Subcutaneous abdominal adipose tissue (tissue), 5 donors: ENCODE measurements at regions not wholly inside any gene's neighbourhood (a gene's known extent, or its start where the extent isn't known, plus 50 kb on each side); places are given as distances from the start of the nearest gene placed in this dataset.

ENCODE experiments used
- H3K27ac ChIP-seq: one replicate; pipeline ENCODE4 v1.7.0; 2013; ENCODE audit warnings: low read depth, mild to moderate bottlenecking, inconsistent platforms, low read length, moderate library complexity
- H3K27me3 ChIP-seq, 5 donors: one replicate each; pipeline ENCODE4 v1.7.0; 2013; ENCODE audit warnings: low read length in 5 of 5, inconsistent platforms in 1 of 5; ENCODE audit not compliant: control insufficient read depth in 5 of 5, insufficient read depth in 4 of 5
- H3K36me3 ChIP-seq, 5 donors: one replicate each; pipeline ENCODE4 v1.7.0; 2013; ENCODE audit warnings: low read length in 5 of 5; ENCODE audit not compliant: control insufficient read depth in 5 of 5, insufficient read depth in 5 of 5
- H3K4me1 ChIP-seq, 5 donors: one replicate each; pipeline ENCODE4 v1.7.0; 2013; ENCODE audit warnings: low read length in 5 of 5, mild to moderate bottlenecking in 3 of 5, moderate library complexity in 1 of 5; ENCODE audit not compliant: control insufficient read depth in 5 of 5, insufficient read depth in 5 of 5
- H3K4me3 ChIP-seq, 5 donors: one replicate each; pipeline ENCODE4 v1.7.0; 2013; ENCODE audit warnings: low read length in 5 of 5, low read depth in 1 of 5
- H3K9ac ChIP-seq, 5 donors: one replicate each; pipeline ENCODE4 v1.7.0; 2013; ENCODE audit warnings: low read length in 5 of 5, mild to moderate bottlenecking in 4 of 5, moderate library complexity in 3 of 5
- H3K9me3 ChIP-seq, 5 donors: one replicate each; pipeline ENCODE4 v1.7.0; 2013; ENCODE audit warnings: low read length in 5 of 5; ENCODE audit not compliant: control insufficient read depth in 5 of 5
- donor health status: healthy.
- donor health status: healthy.
- donor health status: healthy.
- donor health status: healthy.
- donor health status: healthy.

GRCh38 chr10:33534416-33534815, 199.9 kb upstream of the NRP1 start:
- H3K9me3 ChIP-seq: peaks cover 0 to 4% (median 3%) of the 10 kb centered on the region in 5 donors
- no peak overlapping the region for H3K4me3 ChIP-seq
- H3K27me3 ChIP-seq: no peaks in the 10 kb centered on the region
- H3K4me1 ChIP-seq: no peaks in the 10 kb centered on the region
- H3K27ac ChIP-seq: no peak overlapping the region
- no peaks in the 10 kb centered on the region for H3K36me3 ChIP-seq
- H3K9ac ChIP-seq: no peak overlapping the region

- Histone ChIP-seq H3K4me1 (no peaks in the 10 kb centered on the region), H3K27ac (no peak overlapping the region), H3K9me3 (peaks cover 0 to 4% (median 3%) of the 10 kb centered on the region in 5 donors), H3K36me3 (no peaks in the 10 kb centered on the region), H3K9ac (no peak overlapping the region), H3K27me3 (no peaks in the 10 kb centered on the region), H3K4me3 (no peak overlapping the region)
These were observed 199.1 kb upstream of the NRP1 start for GRCh38 chr10:33533612-33534011.

DNA sequence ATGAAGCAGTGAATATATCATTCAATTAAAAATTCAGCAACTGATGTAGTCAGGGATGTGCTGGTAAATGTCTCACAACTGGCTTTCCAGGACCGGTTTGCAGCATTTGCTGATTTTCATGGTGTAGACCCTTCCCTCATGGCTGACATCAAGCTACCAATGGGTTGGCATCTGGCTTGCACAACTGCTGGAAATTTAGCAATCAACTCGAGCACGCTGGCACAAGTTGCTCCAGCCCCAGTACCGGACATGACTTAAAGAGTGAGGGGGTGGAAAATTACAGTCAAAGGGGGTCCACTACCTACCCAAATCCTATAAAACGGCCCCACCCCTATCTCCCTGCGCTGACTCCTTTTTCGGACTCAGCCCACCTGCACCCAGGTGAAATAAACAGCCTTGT, 198.4 kb upstream of the NRP1 start:
- Histone ChIP-seq H3K27me3 (no peaks in the 10 kb centered on the region), H3K36me3 (no peaks in the 10 kb centered on the region), H3K9me3 (peaks cover 0 to 4% (median 3%) of the 10 kb centered on the region in 5 donors), H3K4me1 (no peaks in the 10 kb centered on the region), H3K27ac (no peak overlapping the region), H3K9ac (no peak overlapping the region), H3K4me3 (no peak overlapping the region)

- H3K27ac ChIP-seq: no peak overlapping the region
- no peak overlapping the region for H3K9ac ChIP-seq
- no peaks in the 10 kb centered on the region for H3K27me3 ChIP-seq
- H3K36me3 ChIP-seq: no peaks in the 10 kb centered on the region
- no peak overlapping the region for H3K4me3 ChIP-seq
- H3K4me1 ChIP-seq: no peaks in the 10 kb centered on the region
- H3K9me3 ChIP-seq: peaks cover 0 to 8% (median 3%) of the 10 kb centered on the region in 5 donors
These were observed 194.8 kb upstream of the NRP1 start for GRCh38 chr10:33529234-33529633.

DNA sequence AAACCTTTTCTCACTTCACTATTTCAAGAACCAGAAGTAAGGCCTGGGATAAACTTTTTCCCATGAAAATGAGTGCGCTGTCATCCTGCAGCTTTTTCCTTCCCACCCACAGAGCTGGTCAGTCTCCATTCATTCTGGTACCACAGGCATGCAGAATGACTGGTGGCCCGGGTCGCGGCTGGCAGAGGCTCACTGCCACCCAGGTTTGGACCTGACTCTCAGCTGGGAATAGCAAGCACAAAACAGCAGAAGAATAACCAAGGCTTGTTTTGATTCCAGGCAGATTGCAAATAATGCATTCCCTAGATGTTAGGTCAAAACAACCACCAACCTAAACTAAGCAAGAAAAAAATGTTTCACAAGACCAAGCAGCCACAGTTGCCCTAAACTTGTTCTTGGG, 190.5 kb upstream of the NRP1 start:
- Histone ChIP-seq H3K4me1 (no peaks in the 10 kb centered on the region), H3K27me3 (no peaks in the 10 kb centered on the region), H3K27ac (no peak overlapping the region), H3K9me3 (peaks cover 0 to 7% (median 0%) of the 10 kb centered on the region in 5 donors), H3K4me3 (no peak overlapping the region), H3K36me3 (no peaks in the 10 kb centered on the region), H3K9ac (no peak overlapping the region)

GRCh38 chr10:33524041-33524440, 189.6 kb upstream of the NRP1 start:
- Histone ChIP-seq H3K9ac (no peak overlapping the region), H3K27ac (no peak overlapping the region), H3K27me3 (no peaks in the 10 kb centered on the region), H3K36me3 (no peaks in the 10 kb centered on the region), H3K4me1 (no peaks in the 10 kb centered on the region), H3K4me3 (no peak overlapping the region), H3K9me3 (peaks cover 0 to 4% (median 0%) of the 10 kb centered on the region in 5 donors)

GRCh38 chr10:33523236-33523792, 188.8 kb upstream of the NRP1 start:
- no peak overlapping the region for H3K4me3 ChIP-seq
- H3K9me3 ChIP-seq: peaks cover 0 to 4% (median 0%) of the 10 kb centered on the region in 5 donors
- H3K4me1 ChIP-seq: no peaks in the 10 kb centered on the region
- H3K27me3 ChIP-seq: no peaks in the 10 kb centered on the region
- H3K36me3 ChIP-seq: no peaks in the 10 kb centered on the region
- no peak overlapping the region for H3K9ac ChIP-seq
- no peak overlapping the region for H3K27ac ChIP-seq

DNA sequence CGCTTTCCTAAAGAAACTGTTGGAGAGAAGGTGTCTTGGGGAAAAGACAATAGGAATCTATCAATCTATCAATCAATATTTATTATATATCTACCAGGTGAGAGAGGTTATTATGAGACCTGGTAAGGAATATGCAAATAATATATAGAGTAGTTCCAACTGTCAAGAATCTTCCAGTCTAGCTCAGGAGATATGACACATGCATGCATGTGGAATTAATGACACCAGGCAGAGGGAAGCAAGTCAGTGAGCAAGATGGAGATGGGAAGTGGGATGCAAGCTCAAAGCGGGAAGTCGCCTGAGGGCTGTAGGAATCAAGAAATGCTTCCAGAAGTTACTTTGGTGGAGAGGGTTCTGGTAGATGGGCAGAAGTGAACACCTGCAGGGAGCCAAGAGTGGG, 187.4 kb upstream of the NRP1 start:
- Histone ChIP-seq H3K4me3 (no peak overlapping the region), H3K9me3 (no peaks in the 10 kb centered on the region), H3K36me3 (no peaks in the 10 kb centered on the region), H3K27ac (no peak overlapping the region), H3K9ac (no peak overlapping the region), H3K27me3 (no peaks in the 10 kb centered on the region), H3K4me1 (no peaks in the 10 kb centered on the region)

DNA sequence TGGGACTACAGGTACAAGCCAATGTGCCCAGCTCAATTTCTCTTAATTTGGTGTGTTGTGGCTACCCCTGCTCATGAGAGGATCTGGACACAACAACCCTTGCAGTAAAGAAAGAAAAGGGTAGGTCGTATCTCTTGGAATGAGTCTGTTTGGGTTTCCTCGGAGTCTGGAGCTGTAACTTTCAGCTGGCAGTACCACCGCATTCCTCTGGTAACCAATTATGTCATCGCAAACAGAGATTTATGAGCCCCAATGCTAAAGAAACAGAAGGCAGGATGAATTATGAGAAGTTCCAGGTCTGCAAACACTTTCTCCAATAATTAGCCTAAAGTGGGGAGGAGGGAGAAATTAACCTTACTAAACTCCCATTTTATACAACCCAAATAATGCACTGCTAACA, 186.6 kb upstream of the NRP1 start:
- no peak overlapping the region for H3K27ac ChIP-seq
- no peaks in the 10 kb centered on the region for H3K27me3 ChIP-seq
- H3K36me3 ChIP-seq: no peaks in the 10 kb centered on the region
- no peak overlapping the region for H3K9ac ChIP-seq
- no peaks in the 10 kb centered on the region for H3K9me3 ChIP-seq
- H3K4me1 ChIP-seq: no peaks in the 10 kb centered on the region
- no peak overlapping the region for H3K4me3 ChIP-seq

- no peaks in the 10 kb centered on the region for H3K27me3 ChIP-seq
- no peaks in the 10 kb centered on the region for H3K4me1 ChIP-seq
- H3K9me3 ChIP-seq: no peaks in the 10 kb centered on the region
- H3K4me3 ChIP-seq: no peak overlapping the region
- no peak overlapping the region for H3K27ac ChIP-seq
- H3K9ac ChIP-seq: no peak overlapping the region
- no peaks in the 10 kb centered on the region for H3K36me3 ChIP-seq
These were observed 185.8 kb upstream of the NRP1 start for GRCh38 chr10:33520223-33520622.
